OCI-LY3 (cell line): ENCODE measurements at regions not wholly inside any gene's neighbourhood (a gene's known extent, or its start where the extent isn't known, plus 50 kb on each side); places are given as distances from the start of the nearest gene placed in this dataset.

ENCODE experiments used
- EZH2phosphoT487 ChIP-seq: fragments of 200-600 bp; shearing (Covaris generic); IDR thresholded peaks from 2 replicates; pipeline ENCODE4 v1.6.1; 2018; ENCODE audit warnings: antibody characterized with exemption, mixed run types, low read depth
- TF ChIP-seq, protein P1 (sequence below): fragments of 200-600, 300-600 bp; sonication (generic); IDR thresholded peaks from 2 replicates; pipeline ENCODE4 v1.5.1; 2014; ENCODE audit warnings: antibody characterized with exemption, low read length, low read depth

DNA sequence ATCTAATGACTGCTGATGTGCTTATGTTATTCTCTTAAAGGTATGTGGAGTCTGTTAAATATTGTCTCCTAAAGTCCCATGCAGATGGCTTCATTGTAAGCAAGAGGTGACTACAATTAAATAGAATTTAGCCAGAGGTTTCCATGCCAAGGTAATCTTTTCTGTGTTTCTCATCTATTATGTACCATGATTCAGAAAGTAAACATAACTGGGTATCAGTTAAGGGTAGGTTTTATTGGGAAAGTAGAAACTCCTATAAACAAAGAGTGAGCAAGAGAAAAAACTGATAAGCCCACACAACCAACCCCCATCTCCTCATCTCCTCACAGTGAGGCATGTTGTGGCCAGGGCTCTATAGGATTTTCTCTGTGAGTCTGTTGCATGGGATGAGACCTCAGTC, 611.7 kb downstream of the SNAPC1 start:
- TF ChIP-seq, protein P1, sequence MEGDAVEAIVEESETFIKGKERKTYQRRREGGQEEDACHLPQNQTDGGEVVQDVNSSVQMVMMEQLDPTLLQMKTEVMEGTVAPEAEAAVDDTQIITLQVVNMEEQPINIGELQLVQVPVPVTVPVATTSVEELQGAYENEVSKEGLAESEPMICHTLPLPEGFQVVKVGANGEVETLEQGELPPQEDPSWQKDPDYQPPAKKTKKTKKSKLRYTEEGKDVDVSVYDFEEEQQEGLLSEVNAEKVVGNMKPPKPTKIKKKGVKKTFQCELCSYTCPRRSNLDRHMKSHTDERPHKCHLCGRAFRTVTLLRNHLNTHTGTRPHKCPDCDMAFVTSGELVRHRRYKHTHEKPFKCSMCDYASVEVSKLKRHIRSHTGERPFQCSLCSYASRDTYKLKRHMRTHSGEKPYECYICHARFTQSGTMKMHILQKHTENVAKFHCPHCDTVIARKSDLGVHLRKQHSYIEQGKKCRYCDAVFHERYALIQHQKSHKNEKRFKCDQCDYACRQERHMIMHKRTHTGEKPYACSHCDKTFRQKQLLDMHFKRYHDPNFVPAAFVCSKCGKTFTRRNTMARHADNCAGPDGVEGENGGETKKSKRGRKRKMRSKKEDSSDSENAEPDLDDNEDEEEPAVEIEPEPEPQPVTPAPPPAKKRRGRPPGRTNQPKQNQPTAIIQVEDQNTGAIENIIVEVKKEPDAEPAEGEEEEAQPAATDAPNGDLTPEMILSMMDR: no peak
- no peak for TF ChIP-seq EZH2phosphoT487
